Glomerular visceral epithelial cell (primary cell): ENCODE measurements at regions not wholly inside any gene's neighbourhood (a gene's known extent, or its start where the extent isn't known, plus 50 kb on each side); places are given as distances from the start of the nearest gene placed in this dataset.
"Not testable (repeated sequence)": the region's sequence is repeated elsewhere in the genome, so short reads cannot be mapped to it uniquely, and the experiment has no call there.

Source experiments
- DNase-seq: peaks from one replicate; pipeline ENCODE4 v3.0.0-alpha.2; 2016; ENCODE audit errors: extremely low spot score

DNA sequence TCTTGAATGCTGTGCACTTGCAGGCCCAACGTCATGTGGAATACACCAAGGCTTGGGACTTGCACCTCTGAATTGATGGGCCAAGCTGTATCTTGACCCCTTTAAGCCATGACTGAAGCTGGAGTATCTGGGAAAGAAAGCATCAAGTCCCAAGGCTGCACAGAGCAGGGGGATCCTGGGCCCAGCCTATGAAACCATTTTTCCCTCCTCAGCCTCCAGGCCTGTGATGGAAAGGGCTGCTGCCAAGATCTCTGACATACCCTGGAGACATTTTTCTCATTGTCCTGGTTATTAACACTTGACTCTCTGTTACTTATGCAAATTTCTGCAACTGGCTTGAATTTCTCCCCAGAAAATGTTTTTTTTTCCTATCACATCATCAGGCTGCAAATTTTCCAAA, 174.0 kb upstream of the SNX2 start:
- no peak for DNase-seq

DNA sequence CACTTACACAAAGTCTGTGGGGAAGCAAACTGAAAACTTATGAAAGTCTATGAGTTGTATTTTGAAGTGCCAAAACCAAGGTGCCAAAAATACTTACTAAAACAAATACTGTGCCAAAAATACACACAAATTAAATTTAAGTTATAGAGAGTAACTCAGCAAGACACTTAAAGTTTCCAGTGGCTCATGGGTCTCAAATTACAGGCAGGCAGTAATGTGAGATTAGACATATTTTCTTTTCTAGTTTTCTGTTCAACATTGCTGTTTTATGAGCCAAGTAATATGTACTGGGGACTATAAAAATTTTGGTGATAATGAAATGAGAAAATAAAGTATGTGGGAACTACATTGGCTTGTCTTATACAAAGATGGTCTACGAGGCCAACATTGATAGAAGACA, 172.2 kb upstream of the SNX2 start:
- no peak for DNase-seq

GRCh38 chr5:122605236-122605635, 169.6 kb upstream of the SNX2 start:
- no peak for DNase-seq

- DNase-seq: no peak
Observed at GRCh38 chr5:122607818-122608217, 167.1 kb upstream of the SNX2 start.

DNA sequence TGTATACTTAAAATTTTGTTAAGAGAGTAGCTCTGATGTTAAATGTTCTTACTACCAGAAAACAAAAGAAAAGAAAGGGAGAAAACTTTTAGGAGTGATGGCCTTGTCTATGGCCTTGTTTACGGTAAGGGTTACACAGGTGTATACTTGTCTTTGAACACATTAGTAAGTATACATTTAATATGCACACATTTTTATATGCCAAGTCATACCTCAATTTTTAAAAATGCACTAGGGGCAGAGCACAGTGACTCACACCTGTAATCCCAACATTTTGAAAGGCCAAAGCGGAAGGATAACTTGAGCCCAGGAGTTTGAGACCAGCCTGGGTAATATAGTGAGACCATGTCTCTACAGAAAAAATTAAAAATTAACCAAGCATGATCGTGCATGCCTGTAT, 166.7 kb upstream of the SNX2 start:
- no peak for DNase-seq

DNA sequence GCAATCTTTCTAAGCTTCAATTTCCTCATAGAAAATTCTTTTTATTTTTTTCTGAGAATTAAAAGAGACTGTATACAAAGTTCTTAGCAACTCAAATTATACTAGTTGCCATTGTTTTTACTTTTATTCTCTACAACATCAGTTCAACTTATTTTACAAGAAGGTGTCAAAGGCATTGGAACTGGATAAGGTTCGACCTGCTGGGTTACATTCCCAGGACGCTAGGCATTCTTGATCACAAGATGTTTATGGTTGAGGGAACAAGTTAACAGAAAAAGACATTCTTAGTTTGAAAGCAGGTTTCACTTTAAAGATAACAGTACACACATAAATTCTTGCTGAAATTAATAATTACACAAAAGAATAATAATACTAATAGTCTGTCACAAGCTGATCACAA, 163.5 kb upstream of the SNX2 start:
- DNase-seq: no peak

- no peak for DNase-seq
Observed at GRCh38 chr5:122612901-122613300, 162.0 kb upstream of the SNX2 start.

DNA sequence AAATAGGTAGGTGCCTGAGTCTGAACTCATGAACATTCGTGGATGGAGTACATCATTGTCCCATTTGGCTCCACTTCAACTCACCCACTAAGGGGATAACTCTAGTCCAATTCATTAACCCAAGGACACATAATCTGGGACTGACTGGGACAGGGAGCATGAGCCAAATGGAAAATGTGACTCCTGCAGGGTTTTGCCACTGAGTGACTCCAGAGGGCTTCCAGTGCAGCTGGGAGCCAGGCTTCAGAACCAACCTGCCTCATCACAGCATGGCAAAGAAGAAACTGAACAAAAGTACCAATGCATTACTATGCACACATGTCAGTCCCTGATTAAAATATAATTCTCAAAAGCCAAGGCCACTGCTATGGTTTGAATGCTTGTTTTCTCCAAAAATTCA, 159.7 kb upstream of the SNX2 start:
- DNase-seq: no peak

DNA sequence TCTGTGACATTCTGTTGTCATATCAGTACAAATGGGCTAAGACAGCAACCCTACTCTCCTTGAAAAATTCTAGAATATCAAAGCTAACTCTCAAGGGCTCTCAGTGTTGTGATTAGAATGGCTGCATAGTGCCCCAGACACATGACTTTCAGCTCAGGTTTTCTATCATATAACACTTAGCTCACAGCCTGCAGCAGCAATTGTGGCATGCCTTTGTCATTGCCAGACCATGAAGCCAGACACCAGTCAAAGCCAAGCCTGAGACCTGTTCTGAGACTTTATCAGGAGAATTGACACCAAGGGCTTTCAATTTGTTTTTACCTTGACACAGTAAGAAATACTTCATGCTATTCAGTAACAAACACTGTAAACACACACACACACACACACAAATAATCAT, 159.0 kb upstream of the SNX2 start:
- no peak for DNase-seq

- not testable (repeated sequence) for DNase-seq
Observed at GRCh38 chr5:122618046-122618445, 156.8 kb upstream of the SNX2 start.

DNA sequence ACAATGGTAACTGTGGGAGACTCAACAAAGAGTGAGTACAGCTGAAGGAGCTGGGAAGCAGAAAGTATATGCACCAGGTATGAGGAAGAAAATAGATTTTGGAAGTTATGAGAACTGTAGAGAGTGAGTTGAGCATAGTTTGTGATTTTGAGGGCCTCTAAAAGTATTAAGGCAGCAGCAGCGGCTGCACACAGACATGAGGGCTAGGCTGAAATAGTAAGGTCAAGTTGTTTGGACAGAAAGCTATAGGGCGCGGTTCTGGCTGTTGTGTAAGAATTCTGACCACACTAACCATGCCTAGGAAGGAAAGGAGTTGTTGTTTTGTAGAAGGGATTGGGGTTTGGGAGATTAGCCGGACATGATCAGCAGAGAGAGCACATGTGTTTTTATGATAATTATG, 154.1 kb upstream of the SNX2 start:
- not testable (repeated sequence) for DNase-seq

- not testable (repeated sequence) for DNase-seq
Observed at GRCh38 chr5:122628714-122629113, 146.2 kb upstream of the SNX2 start.

DNA sequence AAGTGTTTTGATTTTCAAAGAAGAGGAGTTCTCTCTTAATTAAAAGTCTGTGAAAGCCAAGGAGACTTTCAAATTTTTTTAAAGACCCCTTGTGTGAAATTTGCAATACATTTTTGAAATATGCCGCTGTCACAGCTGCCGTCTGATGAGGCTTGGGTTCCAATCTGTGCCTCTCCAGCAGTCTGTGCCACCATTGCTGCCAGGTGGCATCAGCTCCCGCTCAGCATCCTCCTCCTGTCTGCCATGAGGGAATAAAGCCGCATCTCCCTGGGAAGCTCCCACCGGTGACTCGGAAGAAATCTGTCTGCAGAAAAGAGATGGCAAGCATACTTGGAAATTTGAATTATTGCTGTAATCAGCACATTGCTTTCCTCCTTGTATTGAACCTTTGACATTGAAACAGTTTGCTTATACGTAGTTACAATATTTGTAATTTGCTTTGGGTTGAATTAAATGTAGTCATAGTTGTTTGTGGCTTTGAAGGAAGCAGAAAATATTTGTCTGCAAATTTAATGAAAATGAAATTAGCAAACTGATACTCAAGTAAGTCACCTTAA, 145.7 kb upstream of the SNX2 start:
- DNase-seq: no peak

GRCh38 chr5:122638581-122638980, 136.3 kb upstream of the SNX2 start:
- no peak for DNase-seq

- DNase-seq: no peak
Observed at GRCh38 chr5:122639033-122639432, 135.8 kb upstream of the SNX2 start.

DNA sequence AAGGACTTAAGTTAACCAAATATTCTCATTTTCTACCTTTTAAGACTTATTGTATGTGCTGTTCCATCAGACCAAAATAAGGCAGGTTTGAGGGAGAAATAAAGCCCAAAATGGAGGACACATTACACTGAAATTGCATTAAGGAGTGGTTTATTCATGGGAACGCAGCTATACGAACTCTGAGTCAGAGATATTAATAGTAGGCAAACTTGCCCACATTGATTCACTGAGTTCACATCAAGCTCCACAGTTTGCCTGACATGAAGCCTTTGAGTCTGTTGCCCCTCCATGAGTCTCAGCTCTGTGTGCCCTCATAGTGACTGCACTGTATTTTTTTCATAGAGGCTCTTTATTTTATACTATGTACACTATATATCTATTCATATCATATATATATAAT, 135.0 kb upstream of the SNX2 start:
- no peak for DNase-seq

GRCh38 chr5:122649080-122649479, 125.8 kb upstream of the SNX2 start:
- DNase-seq: no peak

GRCh38 chr5:122653087-122654017, 121.5 kb upstream of the SNX2 start:
- no peak for DNase-seq

- DNase-seq: no peak
Observed at GRCh38 chr5:122656160-122656559, 118.7 kb upstream of the SNX2 start.

DNA sequence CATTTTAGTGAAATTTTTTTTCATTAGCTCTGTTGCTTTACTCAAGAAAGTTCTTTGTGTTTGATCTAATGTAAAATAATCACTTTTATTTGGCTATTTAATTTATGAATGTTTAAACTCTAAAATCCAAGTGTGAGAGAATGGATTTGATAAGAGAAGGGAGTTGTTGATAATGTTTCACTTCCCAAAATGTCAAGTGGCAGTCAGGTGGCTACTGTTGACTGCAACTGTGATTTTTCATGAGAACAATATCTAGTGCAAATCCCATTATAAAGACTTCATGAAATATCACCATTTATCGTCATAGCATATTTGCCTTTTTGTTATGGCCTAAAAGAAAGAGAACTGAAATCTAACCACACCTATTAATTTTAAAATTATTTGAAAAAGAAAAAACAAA, 118.3 kb upstream of the SNX2 start:
- no peak for DNase-seq

DNA sequence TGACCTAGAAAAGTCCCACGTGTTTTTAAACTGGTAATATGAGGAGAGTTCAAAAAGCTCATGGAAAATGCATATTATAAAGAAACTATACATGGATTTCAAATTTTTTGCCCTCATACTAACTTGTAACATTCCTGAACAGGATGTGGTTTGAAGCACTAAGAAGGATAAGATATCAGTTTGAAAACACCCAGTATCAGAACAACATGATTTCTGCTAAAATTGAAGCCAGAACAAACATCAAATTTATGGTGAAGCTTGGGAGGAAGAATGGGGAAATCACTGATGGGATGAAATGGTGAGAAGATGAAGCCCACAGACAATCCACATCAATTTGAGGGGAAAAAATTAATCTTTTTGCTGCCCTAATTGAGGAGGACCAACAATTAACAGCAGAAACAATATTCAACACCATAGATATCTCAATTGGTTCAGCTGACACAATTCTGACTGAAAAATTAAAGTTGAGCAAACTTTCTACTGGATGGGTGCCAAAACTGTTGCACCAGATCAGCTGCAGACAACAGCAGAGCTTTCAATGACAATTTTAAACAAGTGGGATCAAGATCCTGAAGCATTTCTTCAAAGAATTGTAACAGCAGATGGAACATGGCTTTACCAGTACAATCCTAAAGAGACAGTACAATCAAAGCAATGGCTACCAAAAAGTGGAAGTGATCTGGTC, 113.2 kb upstream of the SNX2 start:
- DNase-seq: no peak

DNA sequence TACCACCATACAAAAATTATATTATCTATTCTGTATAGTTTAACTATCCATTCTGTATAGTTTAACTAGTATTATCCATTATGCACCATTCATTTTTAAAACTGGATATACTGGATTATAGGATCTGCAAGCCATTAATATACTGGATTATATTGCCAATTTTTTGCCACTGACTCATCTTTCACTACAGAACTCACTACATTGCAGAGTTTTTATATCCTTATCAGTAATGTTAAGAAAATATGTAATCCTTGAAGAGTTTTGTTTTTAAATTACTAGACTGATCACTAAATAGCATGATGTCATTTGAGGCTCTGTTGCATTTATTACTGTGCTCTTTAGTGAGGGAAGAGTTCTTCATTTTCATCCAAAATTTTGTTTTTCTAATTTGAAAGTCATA, 109.8 kb upstream of the SNX2 start:
- no peak for DNase-seq

DNA sequence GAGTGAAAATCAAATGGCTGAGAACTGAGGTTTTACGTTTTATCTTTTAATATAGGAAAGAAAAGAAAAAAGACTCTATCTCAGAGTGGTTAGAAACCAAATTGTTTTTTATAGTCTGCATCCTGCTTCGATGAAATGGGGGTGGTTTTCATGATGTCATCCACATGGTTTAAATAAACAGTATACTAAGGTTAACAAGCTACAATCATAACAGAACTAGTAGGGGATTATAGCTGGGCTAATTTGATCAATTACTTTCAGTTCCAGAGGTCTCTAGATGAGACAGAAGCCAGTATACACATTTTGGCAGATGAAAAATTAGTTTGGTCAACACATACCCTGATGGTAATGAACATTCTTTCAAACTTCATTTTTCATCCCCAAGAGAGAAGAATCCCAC, 106.3 kb upstream of the SNX2 start:
- no peak for DNase-seq
